Endothelial cell of umbilical vein (primary cell): ENCODE measurements at regions not wholly inside any gene's neighbourhood (a gene's known extent, or its start where the extent isn't known, plus 50 kb on each side); places are given as distances from the start of the nearest gene placed in this dataset.

ENCODE experiments used
- BruUV-seq: library from RNA; stranded (reverse); fragments of 400-500 nt; replicated peaks from 2 replicates; lab custom pipeline; 2021; lab: Mats Ljungman, UMichigan
- CTCF ChIA-PET: fragments of 300-600, 350-600 bp; sonication (Branson Sonifier 250); formaldehyde crosslinking; loops from one replicate; lab custom pipeline; 2021; ENCODE audit warnings: antibody characterized with exemption, inconsistent platforms; lab: Charles Lee
- POLR2A ChIA-PET: fragments of 300-600, 350-600 bp; sonication (Branson Sonifier 250); formaldehyde crosslinking; loops from one replicate; lab custom pipeline; 2021; ENCODE audit warnings: antibody characterized with exemption, inconsistent platforms; lab: Charles Lee
- DNase-seq: peaks from one replicate; pipeline ENCODE4 v3.0.0-alpha.2; 2011; ENCODE audit warnings: low read depth, low spot score
- FAIRE-seq: peaks from 2 replicates; lab custom pipeline; 2011; peaks lifted over from hg19 to GRCh38; lab: Jason Lieb, UNC
- H2AFZ ChIP-seq: 2 replicates; pipeline ENCODE4 v1.6.0; 2012; ENCODE audit warnings: low read depth, low read length, control low read depth, inconsistent platforms
- H3K27ac ChIP-seq: 2 replicates; pipeline ENCODE4 v1.5.1; 2011; ENCODE audit warnings: low read depth, mild to moderate bottlenecking, control low read depth, low read length, moderate library complexity; ENCODE audit not compliant: insufficient read depth
- H3K27me3 ChIP-seq, 2 experiments: 2 replicates each; pipeline versions ENCODE4 v1.6.0 to v1.6.1; 2011; ENCODE audit warnings: low read length in 2 of 2, mixed read lengths in 1 of 2; ENCODE audit not compliant: control insufficient read depth in 2 of 2, insufficient read depth in 2 of 2
- H3K36me3 ChIP-seq, 2 experiments: 2 replicates in 1 of 2; 3 replicates in 1 of 2; pipeline ENCODE4 v1.5.1; 2011; ENCODE audit warnings: low read length in 2 of 2, mild to moderate bottlenecking in 1 of 2, moderate library complexity in 1 of 2; ENCODE audit not compliant: control insufficient read depth in 2 of 2, insufficient read depth in 2 of 2; ENCODE audit errors: extremely low read depth in 1 of 2
- H3K4me1 ChIP-seq: 3 replicates; pipeline ENCODE4 v1.5.1; 2011; ENCODE audit warnings: mild to moderate bottlenecking, low read length; ENCODE audit not compliant: control insufficient read depth, insufficient read depth; ENCODE audit errors: extremely low read depth
- H3K4me2 ChIP-seq: 2 replicates; pipeline ENCODE4 v1.6.1; 2011; ENCODE audit warnings: low read length, control low read depth, mixed read lengths; ENCODE audit not compliant: insufficient read depth
- H3K4me3 ChIP-seq, 3 experiments: fragments of 200-600 bp in 1 of 3; sonication (generic), shearing (Covaris generic) in 1 of 3; replicated peaks in 1 of 3; 2 replicates each; pipeline ENCODE4 v1.5.1; 2011 to 2016; ENCODE audit warnings: control low read depth in 3 of 3, low read length in 3 of 3, mild to moderate bottlenecking in 2 of 3, inconsistent platforms in 1 of 3, low read depth in 1 of 3, moderate library complexity in 1 of 3; ENCODE audit not compliant: insufficient read depth in 1 of 3
- H3K79me2 ChIP-seq: 2 replicates; pipeline ENCODE4 v1.6.0; 2012; ENCODE audit warnings: low read length, inconsistent platforms; ENCODE audit not compliant: control insufficient read depth, insufficient read depth
- H3K9ac ChIP-seq: replicated peaks from 2 replicates; pipeline ENCODE3; 2011; ENCODE audit warnings: low read length, control low read depth; ENCODE audit not compliant: insufficient read depth; ENCODE audit errors: extremely low read depth
- H3K9me1 ChIP-seq: replicated peaks from 3 replicates; pipeline ENCODE4 v1.6.0; 2011; ENCODE audit warnings: mild to moderate bottlenecking, low read length; ENCODE audit not compliant: control insufficient read depth, insufficient read depth; ENCODE audit errors: extremely low read depth
- H3K9me3 ChIP-seq: replicated peaks from 2 replicates; pipeline ENCODE4 v1.5.1; 2012; ENCODE audit warnings: low read length, inconsistent platforms; ENCODE audit not compliant: control insufficient read depth, insufficient read depth
- H4K20me1 ChIP-seq: replicated peaks from 2 replicates; pipeline ENCODE3; 2011; ENCODE audit warnings: mild to moderate bottlenecking, low read length; ENCODE audit not compliant: control insufficient read depth, insufficient read depth; ENCODE audit errors: extremely low read depth
- CTCF ChIP-seq, 2 donors: IDR thresholded peaks; 1 replicate in 1 of 2; 2 replicates in 1 of 2; pipeline ENCODE4 v1.5.1; 2011; ENCODE audit warnings: low read length in 2 of 2, mild to moderate bottlenecking in 2 of 2, moderate library complexity in 2 of 2, control low read depth in 1 of 2, inconsistent platforms in 1 of 2, low read depth in 1 of 2; ENCODE audit not compliant: insufficient read depth in 1 of 2; ENCODE audit errors: extremely low read depth in 1 of 2
- EZH2 ChIP-seq: IDR thresholded peaks from 2 replicates; pipeline ENCODE4 v1.6.1; 2012; ENCODE audit warnings: borderline replicate concordance, low read depth, mild to moderate bottlenecking, moderate library complexity, low read length, inconsistent platforms; ENCODE audit not compliant: severe bottlenecking
- GATA2 ChIP-seq: IDR thresholded peaks from 2 replicates; pipeline ENCODE4 v1.7.0; 2011; ENCODE audit warnings: low read depth, mild to moderate bottlenecking, moderate library complexity, mixed read lengths, low read length; ENCODE audit not compliant: insufficient read length, insufficient read depth
- JUN ChIP-seq: IDR thresholded peaks from 2 replicates; pipeline ENCODE4 v1.6.1; 2011; ENCODE audit warnings: borderline replicate concordance, low read depth; ENCODE audit not compliant: insufficient read length, insufficient read depth
- MAX ChIP-seq: IDR thresholded peaks from 2 replicates; pipeline ENCODE4 v1.6.1; 2011; ENCODE audit not compliant: insufficient read depth, insufficient read length
- MYC ChIP-seq: IDR thresholded peaks from one replicate; pipeline ENCODE4 v1.6.1; 2011; ENCODE audit warnings: mild to moderate bottlenecking, low read depth, low read length
- POLR2A ChIP-seq: IDR thresholded peaks from 2 replicates; pipeline ENCODE4 v1.6.1; 2012; ENCODE audit warnings: low read depth, mild to moderate bottlenecking, control low read depth, low read length
- POLR2AphosphoS5 ChIP-seq: IDR thresholded peaks from 2 replicates; pipeline ENCODE4 v1.6.1; 2012; ENCODE audit warnings: low read depth, mild to moderate bottlenecking, control low read depth, low read length, moderate library complexity; ENCODE audit not compliant: insufficient read depth
- dilution Hi-C: fragments of 300-500 bp; cut with MboI; formaldehyde crosslinking; loops from one replicate; pipeline ENCODE4 v1.15.0; 2019; ENCODE audit warnings: low sequenced_read_pairs; ENCODE audit not compliant: extremely low pct_ligation_motif_present
- intact Hi-C: fragments of 100-400 bp; cut with micrococcal nuclease; formaldehyde crosslinking; loops from one replicate; pipeline ENCODE4 v1.10.0; 2022

GRCh38 chr11:87455180-87455579, 417.4 kb downstream of the TMEM135 start:
- Histone ChIP-seq H3K27me3 (no peaks in the 10 kb centered on the region), H3K27ac (no peak overlapping the region), H3K9ac (no peak overlapping the region), H3K79me2 (no peaks in the 10 kb centered on the region), H3K9me1 (no peaks in the 10 kb centered on the region), H3K9me3 (no peaks in the 10 kb centered on the region), H3K4me1 (no peaks in the 10 kb centered on the region), H3K36me3 (no peaks in the 10 kb centered on the region), H3K4me3 (no peak overlapping the region), H3K4me2 (no peak overlapping the region), H2AFZ (no peak overlapping the region), H4K20me1 (no peaks in the 10 kb centered on the region)
- FAIRE-seq (no peak), DNase-seq (no peak)
- intact Hi-C loops (no loop called here), dilution Hi-C loops (no loop called here)
- BruUV-seq = no TSS peak
- CTCF ChIA-PET = no interaction called here
- TF ChIP-seq EZH2 = no peak
- TF ChIP-seq POLR2A = no peak
- no peak for TF ChIP-seq GATA2
- no peak for TF ChIP-seq MAX
- no peak for TF ChIP-seq POLR2AphosphoS5
- TF ChIP-seq MYC = no peak
- TF ChIP-seq JUN = no peak
- TF ChIP-seq CTCF (IDR thresholded peaks at IDR 0.05; ENCODE audit: extremely low read depth in 1 of 2, insufficient read depth in 1 of 2, low read depth in 1 of 2, low read length in 2 of 2) = no peak
- POLR2A ChIA-PET = no interaction called here
